DMS79 (cell line): ENCODE measurements at regions not wholly inside any gene's neighbourhood (a gene's known extent, or its start where the extent isn't known, plus 50 kb on each side); places are given as distances from the start of the nearest gene placed in this dataset.
"Not testable (repeated sequence)": the region's sequence is repeated elsewhere in the genome, so short reads cannot be mapped to it uniquely, and the experiment has no call there.

Source experiments
- DNase-seq: peaks from one replicate; lab custom pipeline; 2025; lab: John Stamatoyannopoulos, UW

- no peak for DNase-seq
These were observed 91.3 kb downstream of the MFAP3L start for GRCh38 chr4:169934794-169935429.

- DNase-seq, result no peak
These were observed 92.7 kb downstream of the MFAP3L start for GRCh38 chr4:169933531-169933930.

- DNase-seq, result no peak
These were observed 94.2 kb downstream of the MFAP3L start for GRCh38 chr4:169931964-169932363.

- not testable (repeated sequence) for DNase-seq
These were observed 95.4 kb downstream of the MFAP3L start for GRCh38 chr4:169930755-169931154.

GRCh38 chr4:169927280-169927679 is 98.9 kb downstream of the MFAP3L start:
- DNase-seq, result no peak

- DNase-seq, result no peak
These were observed 100.5 kb downstream of the MFAP3L start for GRCh38 chr4:169925678-169926077.

GRCh38 chr4:169922632-169923276 is 103.4 kb downstream of the MFAP3L start:
- DNase-seq, result no peak

GRCh38 chr4:169921732-169922131 is 104.5 kb downstream of the MFAP3L start:
- DNase-seq, result no peak

GRCh38 chr4:169921237-169921636 is 105.0 kb downstream of the MFAP3L start:
- DNase-seq, result no peak

GRCh38 chr4:169919194-169920124 is 106.7 kb downstream of the MFAP3L start:
- DNase-seq, result not testable (repeated sequence)

- DNase-seq, result no peak
These were observed 110.7 kb downstream of the MFAP3L start for GRCh38 chr4:169915545-169915944.

- no peak for DNase-seq
These were observed 111.3 kb downstream of the MFAP3L start for GRCh38 chr4:169914866-169915265.

- DNase-seq, result no peak
These were observed 113.2 kb downstream of the MFAP3L start for GRCh38 chr4:169912996-169913395.

- DNase-seq, result no peak
These were observed 116.3 kb downstream of the MFAP3L start for GRCh38 chr4:169909897-169910296.

GRCh38 chr4:169909479-169909878 is 116.7 kb downstream of the MFAP3L start:
- DNase-seq, result no peak

- no peak for DNase-seq
These were observed 118.5 kb downstream of the MFAP3L start for GRCh38 chr4:169907705-169908104.

GRCh38 chr4:169906821-169907220 is 119.4 kb downstream of the MFAP3L start:
- no peak for DNase-seq

- DNase-seq, result no peak
These were observed 120.1 kb downstream of the MFAP3L start for GRCh38 chr4:169906104-169906503.

- no peak for DNase-seq
These were observed 123.4 kb downstream of the MFAP3L start for GRCh38 chr4:169902658-169903345.

GRCh38 chr4:169900241-169900845 is 125.9 kb downstream of the MFAP3L start:
- DNase-seq, result no peak

GRCh38 chr4:169899295-169899694 is 126.9 kb downstream of the MFAP3L start:
- no peak for DNase-seq

GRCh38 chr4:169898095-169898494 is 128.1 kb downstream of the MFAP3L start:
- DNase-seq, result no peak
